Ovary (tissue), 7 donors: ENCODE measurements at regions not wholly inside any gene's neighbourhood (a gene's known extent, or its start where the extent isn't known, plus 50 kb on each side); places are given as distances from the start of the nearest gene placed in this dataset.
A peak's percentile ranks its signal among the peaks of the same experiment; 100 is the strongest.

Experiments
- DNase-seq, 5 donors: peaks; one replicate each; pipeline ENCODE4 v3.0.0-alpha.2; 2019 to 2020
- H3K27ac ChIP-seq, 2 donors: fragments of 200-600 bp; one replicate each; pipeline versions ENCODE4 v1.5.1 to v1.8.0; 2019 to 2022
- H3K27me3 ChIP-seq: fragments of 200-600 bp; one replicate; pipeline ENCODE4 v1.8.0; 2022
- H3K36me3 ChIP-seq: fragments of 200-600 bp; sonication (generic); one replicate; pipeline ENCODE4 v1.5.1; 2019
- H3K4me1 ChIP-seq: one replicate; pipeline ENCODE4 v1.8.1; 2013; ENCODE audit warnings: mild to moderate bottlenecking, moderate library complexity; ENCODE audit not compliant: insufficient read depth
- H3K4me3 ChIP-seq: fragments of 200-600 bp; sonication (generic); one replicate; pipeline ENCODE4 v1.5.1; 2017
- H3K9me3 ChIP-seq, 2 donors: fragments of 200-600 bp in 1 of 2; sonication (generic) in 1 of 2; one replicate each; pipeline versions ENCODE4 v1.5.1 to v1.8.1; 2013 to 2019; ENCODE audit warnings: mild to moderate bottlenecking in 1 of 2, moderate library complexity in 1 of 2
- CTCF ChIP-seq, 3 donors: fragments of 450-650 bp in 2 of 3; fragments of 200-600 bp in 1 of 3; IDR thresholded peaks; one replicate each; pipeline versions ENCODE4 v1.5.1 to v1.8.0; 2016 to 2022; ENCODE audit warnings: antibody characterized with exemption in 3 of 3, mild to moderate bottlenecking in 1 of 3
- EP300 ChIP-seq: sonication (generic); formaldehyde crosslinking; IDR thresholded peaks from one replicate; pipeline ENCODE4 v1.6.1; 2017; ENCODE audit warnings: antibody characterized with exemption
- POLR2A ChIP-seq: fragments of 450-650 bp; IDR thresholded peaks from one replicate; pipeline ENCODE4 v1.6.1; 2017; ENCODE audit warnings: antibody characterized with exemption, mild to moderate bottlenecking, moderate library complexity
- WGBS, 3 donors: extraction: QIAGEN DNeasy Blood & Tissue Kit in 1 of 3; methylation state at CpG; one replicate each; pipeline versions ENCODE4 v1.1.5 to v1.1.7; 2013 to 2017; 5-methylcytosine and 5-hydroxymethylcytosine counted together
- intact Hi-C, 4 donors: fragments of 100-400 bp; cut with DNase I; formaldehyde crosslinking; loops; one replicate each; pipeline versions ENCODE4 v1.11.0 to v1.15.1; 2022 to 2023
- donor health status: DM: no; HTN: no; CAD: no; lungs with moderate emphysema.
- donor health status: DM: no; HTN: no; CAD: no.
- donor health status: Bipolar disorder and iron deficiency.
- donor health status: DM: no; HTN: no; CAD: no.
- donor health status: DM: yes; HTN: yes; CAD: no.

DNA sequence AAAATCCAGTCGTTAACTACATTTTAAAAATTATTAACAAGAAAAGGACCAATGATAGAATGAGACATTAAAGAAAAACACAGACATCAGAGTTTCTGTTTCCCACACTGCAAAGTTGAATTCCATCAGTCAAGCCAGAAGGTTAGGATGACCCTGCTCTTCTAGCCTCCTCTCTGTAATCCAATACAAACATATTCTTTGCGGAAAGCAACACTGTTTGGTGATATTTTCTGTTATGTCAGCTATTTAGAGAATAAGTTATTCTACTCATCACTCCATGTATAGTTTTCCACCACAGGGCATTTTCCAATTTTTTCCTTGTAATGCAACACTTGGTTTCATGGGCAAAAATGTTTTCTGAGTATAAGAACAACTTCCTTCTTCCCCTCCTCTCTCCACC, 152.3 kb downstream of the EVX1 start:
- intact Hi-C loops: loop anchor here in 1 of 4 donors (5.0 kb wide), 1 partner anchor 1202 kb away; no protein-coding TSS in a partner anchor
- no peak overlapping the region for H3K4me3 ChIP-seq
- 13 to 31% (median 22%) methylated on average over 2 of the region's 2 CpGs for WGBS, 3 donors
- no peak for DNase-seq
- H3K4me1 ChIP-seq: peaks cover 5% of the 10 kb centered on the region
- H3K9me3 ChIP-seq: no peaks in the 10 kb centered on the region
- no peaks in the 10 kb centered on the region for H3K36me3 ChIP-seq
- TF ChIP-seq POLR2A: no peak
- TF ChIP-seq EP300: no peak
- no peak for TF ChIP-seq CTCF (IDR thresholded peaks at IDR 0.05)
- no peak overlapping the region for H3K27ac ChIP-seq
- no peaks in the 10 kb centered on the region for H3K27me3 ChIP-seq

GRCh38 chr7:27395626-27396025, 153.0 kb downstream of the EVX1 start:
- no peaks in the 10 kb centered on the region for H3K9me3 ChIP-seq

GRCh38 chr7:27397503-27397902, 154.9 kb downstream of the EVX1 start:
- 94 to 95% (median 95%) methylated on average over 3 of the region's 3 CpGs for WGBS, 3 donors
- Histone ChIP-seq H3K9me3 (no peaks in the 10 kb centered on the region), H3K36me3 (no peaks in the 10 kb centered on the region)

More at GRCh38 chr7:27395626-27396025, 153.0 kb downstream of the EVX1 start:
- Histone ChIP-seq H3K36me3 (no peaks in the 10 kb centered on the region), H3K4me1 (peaks cover 5% of the 10 kb centered on the region), H3K27ac (no peak overlapping the region), H3K4me3 (no peak overlapping the region), H3K27me3 (no peaks in the 10 kb centered on the region)
- no peak for DNase-seq
- intact Hi-C loops: loop anchor here in 1 of 4 donors (5.0 kb wide), 1 partner anchor 1202 kb away; no protein-coding TSS in a partner anchor
- WGBS, 3 donors: 76 to 85% (median 80%) methylated on average over 3 of the region's 3 CpGs
- no peak for TF ChIP-seq CTCF (IDR thresholded peaks at IDR 0.05)
- no peak for TF ChIP-seq EP300
- TF ChIP-seq POLR2A: no peak

GRCh38 chr7:27398851-27399250, 156.2 kb downstream of the EVX1 start:
- Histone ChIP-seq H3K4me1 (peaks cover 5% of the 10 kb centered on the region), H3K27ac (no peak overlapping the region), H3K36me3 (no peaks in the 10 kb centered on the region), H3K27me3 (no peaks in the 10 kb centered on the region), H3K9me3 (no peaks in the 10 kb centered on the region), H3K4me3 (no peak overlapping the region)
- DNase-seq: peak in 1 of 5 donors; percentile 27
- 7 to 19% (median 17%) methylated on average over 3 of the region's 3 CpGs for WGBS, 3 donors
- intact Hi-C loops: loop anchor here in 1 of 4 donors (5.0 kb wide), 1 partner anchor 1198 kb away; no protein-coding TSS in a partner anchor
- no peak for TF ChIP-seq CTCF (IDR thresholded peaks at IDR 0.05)
- no peak for TF ChIP-seq EP300
- TF ChIP-seq POLR2A: no peak

More at GRCh38 chr7:27397503-27397902, 154.9 kb downstream of the EVX1 start:
- Histone ChIP-seq H3K27ac (no peak overlapping the region), H3K27me3 (no peaks in the 10 kb centered on the region), H3K4me1 (peaks cover 5% of the 10 kb centered on the region), H3K4me3 (no peak overlapping the region)
- DNase-seq: no peak
- no peak for TF ChIP-seq EP300
- no peak for TF ChIP-seq CTCF (IDR thresholded peaks at IDR 0.05)
- no peak for TF ChIP-seq POLR2A
- intact Hi-C loops: loop anchor here in 1 of 4 donors (5.0 kb wide), 1 partner anchor 1200 kb away; no protein-coding TSS in a partner anchor
